Thyroid gland (tissue), 4 donors: ENCODE measurements at regions not wholly inside any gene's neighbourhood (a gene's known extent, or its start where the extent isn't known, plus 50 kb on each side); places are given as distances from the start of the nearest gene placed in this dataset.

Experiments used
- POLR2A ChIP-seq, 2 donors: fragments of 450-650 bp; IDR thresholded peaks; one replicate each; pipeline ENCODE4 v1.6.1; 2017; ENCODE audit warnings: antibody characterized with exemption in 2 of 2, mild to moderate bottlenecking in 2 of 2, moderate library complexity in 1 of 2
- TF ChIP-seq, protein P1 (sequence below), 6 experiments: fragments of 200-600 bp in 3 of 6; fragments of 450-650 bp in 3 of 6; sonication (generic) in 3 of 6; IDR thresholded peaks; one replicate each; pipeline ENCODE4 v1.5.1; 2016 to 2019; ENCODE audit warnings: antibody characterized with exemption in 6 of 6, mild to moderate bottlenecking in 2 of 6, inconsistent platforms in 1 of 6, moderate library complexity in 1 of 6

DNA sequence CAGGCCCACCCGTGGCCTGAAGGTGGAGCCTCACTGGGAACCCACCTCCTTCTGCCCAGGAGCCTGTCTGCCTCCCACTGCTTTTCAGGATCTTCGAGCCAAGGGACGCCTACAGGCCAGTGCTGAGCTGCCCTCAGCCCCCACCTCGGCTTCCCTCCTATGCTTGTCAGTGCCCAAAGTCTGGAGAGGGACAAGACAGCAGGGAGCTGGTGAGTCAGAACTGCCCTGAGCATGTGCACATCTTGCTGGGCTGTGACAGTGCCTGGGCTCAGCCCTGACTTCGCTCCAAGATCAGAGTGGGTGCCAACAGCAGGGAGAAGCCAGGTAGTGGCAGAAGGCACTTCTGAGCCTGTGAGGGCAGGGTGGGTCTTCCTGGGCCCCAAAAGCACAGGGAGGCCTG, 286.8 kb downstream of the AEBP2 start:
- TF ChIP-seq, protein P1, sequence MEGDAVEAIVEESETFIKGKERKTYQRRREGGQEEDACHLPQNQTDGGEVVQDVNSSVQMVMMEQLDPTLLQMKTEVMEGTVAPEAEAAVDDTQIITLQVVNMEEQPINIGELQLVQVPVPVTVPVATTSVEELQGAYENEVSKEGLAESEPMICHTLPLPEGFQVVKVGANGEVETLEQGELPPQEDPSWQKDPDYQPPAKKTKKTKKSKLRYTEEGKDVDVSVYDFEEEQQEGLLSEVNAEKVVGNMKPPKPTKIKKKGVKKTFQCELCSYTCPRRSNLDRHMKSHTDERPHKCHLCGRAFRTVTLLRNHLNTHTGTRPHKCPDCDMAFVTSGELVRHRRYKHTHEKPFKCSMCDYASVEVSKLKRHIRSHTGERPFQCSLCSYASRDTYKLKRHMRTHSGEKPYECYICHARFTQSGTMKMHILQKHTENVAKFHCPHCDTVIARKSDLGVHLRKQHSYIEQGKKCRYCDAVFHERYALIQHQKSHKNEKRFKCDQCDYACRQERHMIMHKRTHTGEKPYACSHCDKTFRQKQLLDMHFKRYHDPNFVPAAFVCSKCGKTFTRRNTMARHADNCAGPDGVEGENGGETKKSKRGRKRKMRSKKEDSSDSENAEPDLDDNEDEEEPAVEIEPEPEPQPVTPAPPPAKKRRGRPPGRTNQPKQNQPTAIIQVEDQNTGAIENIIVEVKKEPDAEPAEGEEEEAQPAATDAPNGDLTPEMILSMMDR (IDR thresholded peaks at IDR 0.05): no peak
- no peak for TF ChIP-seq POLR2A (IDR thresholded peaks at IDR 0.05)
